Mammary epithelial cell (primary cell): ENCODE measurements at regions not wholly inside any gene's neighbourhood (a gene's known extent, or its start where the extent isn't known, plus 50 kb on each side); places are given as distances from the start of the nearest gene placed in this dataset.

Experiments used
- CTCF ChIP-seq, 2 donors: IDR thresholded peaks in 1 of 2; conservative IDR thresholded peaks in 1 of 2; 2 replicates each; pipeline ENCODE4 v1.5.1; 2011 to 2012; ENCODE audit warnings: inconsistent platforms in 2 of 2, low read length in 2 of 2, mild to moderate bottlenecking in 2 of 2, control low read depth in 1 of 2, low read depth in 1 of 2; ENCODE audit not compliant: insufficient read depth in 1 of 2; ENCODE audit errors: extremely low read depth in 1 of 2
- EZH2 ChIP-seq: IDR thresholded peaks from 2 replicates; pipeline ENCODE4 v1.6.1; 2012; ENCODE audit warnings: low read length, inconsistent platforms, borderline replicate concordance

DNA sequence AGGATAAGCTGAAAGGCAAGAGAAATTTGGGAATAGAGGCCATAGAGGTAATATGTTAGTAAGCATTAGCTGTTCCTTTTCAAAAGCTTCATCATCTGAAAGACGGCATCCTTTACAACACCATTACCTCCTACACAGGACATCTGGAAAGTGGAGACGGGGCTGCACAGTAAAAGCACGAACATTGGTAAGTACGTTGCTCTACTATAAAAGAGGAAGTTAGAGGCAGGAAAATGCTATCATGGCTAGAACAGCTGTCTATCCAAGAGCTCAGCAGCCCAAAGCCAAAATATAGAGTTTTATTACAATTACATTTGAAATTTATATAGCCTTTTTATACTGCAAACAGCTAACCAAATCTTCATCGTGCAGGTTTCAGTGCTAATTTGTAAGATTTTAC, 172.3 kb upstream of the GRIP1 start:
- TF ChIP-seq CTCF (conservative IDR thresholded peaks at IDR 0.05 in 1 of 2, IDR thresholded peaks at IDR 0.05 in 1 of 2; ENCODE audit: extremely low read depth in 1 of 2, insufficient read depth in 1 of 2, low read depth in 1 of 2, low read length in 2 of 2) (no peak), EZH2 (no peak)
